H1 (cell line): ENCODE measurements at regions not wholly inside any gene's neighbourhood (a gene's known extent, or its start where the extent isn't known, plus 50 kb on each side); places are given as distances from the start of the nearest gene placed in this dataset.

Experiments used
- CTCF ChIA-PET: fragments of 300-600 bp; sonication (Branson Sonifier 250); formaldehyde crosslinking; loops from one replicate; lab custom pipeline; 2021; ENCODE audit not compliant: partially characterized antibody; lab: Charles Lee
- POLR2A ChIA-PET: fragments of 300-600 bp; sonication (Branson Sonifier 250); formaldehyde crosslinking; loops from one replicate; lab custom pipeline; 2021; ENCODE audit warnings: inconsistent platforms; ENCODE audit not compliant: partially characterized antibody; lab: Charles Lee
- DNase-seq, 2 experiments: peaks; one replicate each; pipeline versions ENCODE4 v3.0.0 to v3.0.0-alpha.2; 2010 to 2022; ENCODE audit warnings: low spot score in 2 of 2, low read depth in 1 of 2, mixed read lengths in 1 of 2
- FAIRE-seq: peaks from 2 replicates; lab custom pipeline; 2011; peaks lifted over from hg19 to GRCh38; lab: Jason Lieb, UNC
- H2AFZ ChIP-seq: 2 replicates; pipeline ENCODE4 v1.8.1; 2012; ENCODE audit warnings: low read length, inconsistent platforms
- H2AK5ac ChIP-seq: 2 replicates; pipeline ENCODE4 v1.6.1; 2013; ENCODE audit warnings: low read depth, low read length
- H2BK120ac ChIP-seq: replicated peaks from 2 replicates; pipeline ENCODE3; 2013; ENCODE audit warnings: low read depth, low read length, inconsistent platforms
- H2BK12ac ChIP-seq: 2 replicates; pipeline ENCODE4 v1.6.1; 2013; ENCODE audit warnings: low read depth, low read length
- H2BK15ac ChIP-seq: 2 replicates; pipeline ENCODE4 v1.6.1; 2013; ENCODE audit warnings: low read length
- H2BK20ac ChIP-seq: 2 replicates; pipeline ENCODE4 v1.6.1; 2013; ENCODE audit warnings: low read length
- H2BK5ac ChIP-seq: 2 replicates; pipeline ENCODE4 v1.6.1; 2013; ENCODE audit warnings: low read depth, low read length
- H3K14ac ChIP-seq: 2 replicates; pipeline ENCODE4 v1.6.1; 2013; ENCODE audit warnings: inconsistent platforms; ENCODE audit not compliant: insufficient read length
- H3K18ac ChIP-seq: 2 replicates; pipeline ENCODE4 v1.6.1; 2013; ENCODE audit warnings: low read length; ENCODE audit errors: extremely low read depth
- H3K23ac ChIP-seq: 2 replicates; pipeline ENCODE4 v1.6.1; 2013; ENCODE audit warnings: inconsistent platforms; ENCODE audit not compliant: insufficient read length
- H3K23me2 ChIP-seq: 2 replicates; pipeline ENCODE4 v1.6.1; 2013; ENCODE audit warnings: low read depth, low read length
- H3K27ac ChIP-seq: 2 replicates; pipeline ENCODE4 v1.6.1; 2011; ENCODE audit warnings: low read depth, low read length, inconsistent platforms
- H3K27me3 ChIP-seq, 4 experiments: replicated peaks in 1 of 4; 1 replicate in 1 of 4; 2 replicates in 3 of 4; pipeline versions ENCODE4 v1.6.1 to v1.8.1; 2011 to 2013; ENCODE audit warnings: low read length in 3 of 4, mild to moderate bottlenecking in 3 of 4, inconsistent platforms in 2 of 4, mixed read lengths in 2 of 4, moderate library complexity in 1 of 4; ENCODE audit not compliant: control insufficient read depth in 3 of 4, insufficient read depth in 3 of 4; ENCODE audit errors: extremely low read depth in 1 of 4
- H3K36me3 ChIP-seq, 4 experiments: 2 replicates each; pipeline versions ENCODE4 v1.6.1 to v1.8.1; 2011 to 2013; ENCODE audit warnings: mild to moderate bottlenecking in 4 of 4, low read length in 3 of 4, moderate library complexity in 2 of 4, control low read depth in 1 of 4, inconsistent platforms in 1 of 4; ENCODE audit not compliant: insufficient read depth in 4 of 4, control insufficient read depth in 2 of 4
- H3K4ac ChIP-seq: replicated peaks from 2 replicates; pipeline ENCODE3; 2013; ENCODE audit warnings: low read length, low read depth, mixed read lengths, inconsistent platforms; ENCODE audit not compliant: insufficient read length
- H3K4me1 ChIP-seq, 4 experiments: replicated peaks in 1 of 4; 1 replicate in 1 of 4; 2 replicates in 3 of 4; pipeline versions ENCODE4 v1.6.1 to v1.8.1; 2011 to 2013; ENCODE audit warnings: low read length in 3 of 4, inconsistent platforms in 2 of 4, mixed read lengths in 1 of 4; ENCODE audit not compliant: insufficient read depth in 4 of 4, control insufficient read depth in 3 of 4
- H3K4me2 ChIP-seq, 2 experiments: 2 replicates each; pipeline versions ENCODE4 v1.6.1 to v1.8.1; 2011 to 2013; ENCODE audit warnings: low read depth in 2 of 2, low read length in 2 of 2, control low read depth in 1 of 2, inconsistent platforms in 1 of 2, mild to moderate bottlenecking in 1 of 2; ENCODE audit not compliant: insufficient read depth in 1 of 2
- H3K4me3 ChIP-seq, 4 experiments: fragments of 200-600, 300-600 bp in 1 of 4; sonication (generic), shearing (Covaris generic), sonication (Bioruptor Twin) in 1 of 4; 2 replicates each; pipeline versions ENCODE4 v1.5.1 to v1.8.1; 2011 to 2016; ENCODE audit warnings: low read length in 4 of 4, low read depth in 3 of 4, control low read depth in 2 of 4, inconsistent platforms in 2 of 4, mild to moderate bottlenecking in 2 of 4, mixed read lengths in 1 of 4, moderate library complexity in 1 of 4; ENCODE audit not compliant: insufficient read depth in 2 of 4; ENCODE audit errors: extremely low read depth in 1 of 4
- H3K56ac ChIP-seq: replicated peaks from 2 replicates; pipeline ENCODE3; 2013; ENCODE audit warnings: low read depth, mild to moderate bottlenecking, mixed read lengths, low read length, inconsistent platforms; ENCODE audit not compliant: insufficient read length
- H3K79me1 ChIP-seq: 2 replicates; pipeline ENCODE4 v1.6.1; 2013; ENCODE audit warnings: low read depth, low read length, control low read depth
- H3K79me2 ChIP-seq, 2 experiments: 2 replicates each; pipeline versions ENCODE4 v1.6.1 to v1.8.1; 2012 to 2013; ENCODE audit warnings: low read length in 2 of 2, mild to moderate bottlenecking in 2 of 2, inconsistent platforms in 1 of 2; ENCODE audit not compliant: insufficient read depth in 2 of 2, control insufficient read depth in 1 of 2
- H3K9ac ChIP-seq, 4 experiments: replicated peaks in 1 of 4; 1 replicate in 1 of 4; 2 replicates in 3 of 4; pipeline versions ENCODE4 v1.6.1 to v1.8.1; 2011 to 2013; ENCODE audit warnings: low read depth in 3 of 4, low read length in 3 of 4, control low read depth in 2 of 4, mild to moderate bottlenecking in 2 of 4, moderate library complexity in 2 of 4, inconsistent platforms in 1 of 4; ENCODE audit errors: extremely low read depth in 1 of 4
- H3K9me3 ChIP-seq, 2 experiments: 2 replicates each; pipeline versions ENCODE4 v1.6.1 to v1.8.1; 2012 to 2013; ENCODE audit warnings: mild to moderate bottlenecking in 2 of 2, moderate library complexity in 2 of 2, control low read depth in 1 of 2, inconsistent platforms in 1 of 2, low read depth in 1 of 2, low read length in 1 of 2, mixed read lengths in 1 of 2; ENCODE audit not compliant: insufficient read depth in 2 of 2
- H4K20me1 ChIP-seq, 2 experiments: replicated peaks in 1 of 2; 2 replicates each; pipeline versions ENCODE3 to v1.8.1; 2011 to 2013; ENCODE audit warnings: inconsistent platforms in 2 of 2, low read length in 2 of 2, mild to moderate bottlenecking in 1 of 2; ENCODE audit not compliant: insufficient read depth in 2 of 2, control insufficient read depth in 1 of 2
- H4K5ac ChIP-seq: 2 replicates; pipeline ENCODE4 v1.6.1; 2013; ENCODE audit warnings: low read length, low read depth, mixed read lengths, inconsistent platforms; ENCODE audit not compliant: insufficient read length
- H4K8ac ChIP-seq: 2 replicates; pipeline ENCODE4 v1.8.0; 2013; ENCODE audit warnings: mild to moderate bottlenecking, moderate library complexity, low read length, inconsistent platforms; ENCODE audit not compliant: insufficient read depth; ENCODE audit errors: extremely low read depth
- H4K91ac ChIP-seq: replicated peaks from 2 replicates; pipeline ENCODE3; 2013; ENCODE audit warnings: low read length, mixed read lengths, inconsistent platforms; ENCODE audit not compliant: insufficient read length
- BACH1 ChIP-seq: IDR thresholded peaks from 2 replicates; pipeline ENCODE4 v1.6.1; 2012; ENCODE audit warnings: low read length, improper control_type of control experiment
- CEBPB ChIP-seq: IDR thresholded peaks from 2 replicates; pipeline ENCODE4 v1.6.1; 2012; ENCODE audit warnings: low read depth, low read length
- CREB1 ChIP-seq: IDR thresholded peaks from 2 replicates; pipeline ENCODE4 v1.6.1; 2012; ENCODE audit warnings: inconsistent platforms
- FOSL1 ChIP-seq: IDR thresholded peaks from 2 replicates; pipeline ENCODE4 v1.6.1; 2011; ENCODE audit warnings: mild to moderate bottlenecking, low read depth, low read length, moderate library complexity; ENCODE audit not compliant: insufficient read depth
- GABPA ChIP-seq: IDR thresholded peaks from 2 replicates; pipeline ENCODE4 v1.6.1; 2011; ENCODE audit warnings: mild to moderate bottlenecking, low read length, moderate library complexity, borderline replicate concordance; ENCODE audit not compliant: insufficient read depth
- GTF2F1 ChIP-seq: IDR thresholded peaks from 2 replicates; pipeline ENCODE4 v1.6.1; 2012; ENCODE audit warnings: low read depth, low read length, improper control_type of control experiment, borderline replicate concordance
- JUN ChIP-seq: IDR thresholded peaks from 2 replicates; pipeline ENCODE4 v1.6.1; 2011; ENCODE audit warnings: low read depth, mild to moderate bottlenecking, improper control_type of control experiment, low read length
- KDM4A ChIP-seq: IDR thresholded peaks from one replicate; pipeline ENCODE4 v1.7.1; 2012; ENCODE audit warnings: low read depth, mild to moderate bottlenecking, moderate library complexity, low read length, inconsistent platforms; ENCODE audit not compliant: severe bottlenecking
- MAFK ChIP-seq: IDR thresholded peaks from 2 replicates; pipeline ENCODE4 v1.6.1; 2012; ENCODE audit warnings: low read depth, mild to moderate bottlenecking, improper control_type of control experiment, low read length
- SP1 ChIP-seq: IDR thresholded peaks from 2 replicates; pipeline ENCODE4 v1.6.1; 2011; ENCODE audit warnings: low read depth, low read length
- SP2 ChIP-seq: IDR thresholded peaks from 2 replicates; pipeline ENCODE4 v1.6.1; 2012; ENCODE audit warnings: mild to moderate bottlenecking, low read length, inconsistent platforms
- TEAD4 ChIP-seq: IDR thresholded peaks from 2 replicates; pipeline ENCODE4 v1.6.1; 2012; ENCODE audit warnings: low read depth, low read length, inconsistent platforms, mixed read lengths
- YY1 ChIP-seq: IDR thresholded peaks from 2 replicates; pipeline ENCODE4 v1.6.1; 2011; ENCODE audit warnings: low read depth, mild to moderate bottlenecking, low read length
- ZNF274 ChIP-seq: IDR thresholded peaks from 2 replicates; pipeline ENCODE4 v1.7.0; 2012; ENCODE audit warnings: low read length, borderline replicate concordance; ENCODE audit errors: extremely low read depth
- WGBS, 2 experiments: shearing (Covaris generic) in 1 of 2; methylation state at CpG; one replicate each; pipeline versions ENCODE4 v1.1.6 to v1.1.7; 2013 to 2015; ENCODE audit warnings: low lambda C conversion rate in 2 of 2, mixed read lengths in 2 of 2, inconsistent platforms in 1 of 2, low coverage in 1 of 2, missing lambda C conversion rate in 1 of 2; ENCODE audit not compliant: insufficient replicate concordance in 2 of 2, insufficient coverage in 1 of 2, insufficient read length in 1 of 2; ENCODE audit errors: extremely low coverage in 1 of 2, missing lambda C conversion rate in 1 of 2; 5-methylcytosine and 5-hydroxymethylcytosine counted together

- H4K8ac ChIP-seq: no peak overlapping the region
- H3K79me1 ChIP-seq: no peaks in the 10 kb centered on the region
- TF ChIP-seq CEBPB: no peak
- no peak for TF ChIP-seq ZNF274
- TF ChIP-seq JUN: no peak
- no peak for TF ChIP-seq BACH1
- TF ChIP-seq SP1: no peak
- TF ChIP-seq FOSL1: no peak
- no peak for TF ChIP-seq SP2
- no peak for TF ChIP-seq GTF2F1
- no peak for TF ChIP-seq CREB1
- no peak for TF ChIP-seq GABPA
- TF ChIP-seq MAFK: no peak
- no peak for TF ChIP-seq TEAD4
- TF ChIP-seq KDM4A: no peak
- TF ChIP-seq YY1: no peak
- H3K27me3 ChIP-seq: no peaks in the 10 kb centered on the region
- no peak overlapping the region for H3K56ac ChIP-seq
- no peak overlapping the region for H2BK20ac ChIP-seq
- no peak overlapping the region for H3K4ac ChIP-seq
- H4K20me1 ChIP-seq: no peaks in the 10 kb centered on the region
- H3K4me3 ChIP-seq: no peak overlapping the region; a peak in 1 of 8 replicates
- H3K23ac ChIP-seq: no peak overlapping the region
- H3K9me3 ChIP-seq: peaks cover 0 to 10% of the 10 kb centered on the region in 2 experiments; a peak in 1 of 4 replicates
- H3K23me2 ChIP-seq: no peaks in the 10 kb centered on the region
- H2BK5ac ChIP-seq: no peak overlapping the region
- H2BK12ac ChIP-seq: no peak overlapping the region
- H3K4me2 ChIP-seq: 0 out of 4 replicates have a peak overlapping the region, but pooled peaks of 1 of the 2 experiments have one; percentile 7
- ChIA-PET CTCF (no interaction called here), POLR2A (no interaction called here)
- H2BK15ac ChIP-seq: no peak overlapping the region
- WGBS, 2 experiments: 100% methylated on average over 1 of the region's 1 CpG; no CpG with 5 or more reads in 1 of the 2 experiments
- H3K4me1 ChIP-seq: no peaks in the 10 kb centered on the region
- no peak overlapping the region for H3K27ac ChIP-seq
- DNase-seq (no peak), FAIRE-seq (no peak)
- no peaks in the 10 kb centered on the region for H3K79me2 ChIP-seq
- H3K18ac ChIP-seq: no peak overlapping the region
- H4K91ac ChIP-seq: no peak overlapping the region
- H3K14ac ChIP-seq: no peak overlapping the region
- no peaks in the 10 kb centered on the region for H3K36me3 ChIP-seq
- no peak overlapping the region for H2AK5ac ChIP-seq
- no peak overlapping the region for H3K9ac ChIP-seq
- H2AFZ ChIP-seq: 0 out of 2 replicates have a peak overlapping the region, but pooled peaks have one; percentile 39
- H4K5ac ChIP-seq: no peak overlapping the region
- no peak overlapping the region for H2BK120ac ChIP-seq
Measured at GRCh38 chr4:57374866-57375595, 264.8 kb upstream of the IGFBP7 start.
